Uterus (tissue), 2 donors: ENCODE measurements at regions not wholly inside any gene's neighbourhood (a gene's known extent, or its start where the extent isn't known, plus 50 kb on each side); places are given as distances from the start of the nearest gene placed in this dataset.

Experiments used
- POLR2A ChIP-seq, 2 donors: fragments of 450-650 bp; IDR thresholded peaks; one replicate each; pipeline ENCODE4 v1.6.1; 2016; ENCODE audit warnings: antibody characterized with exemption in 2 of 2, mild to moderate bottlenecking in 1 of 2, moderate library complexity in 1 of 2
- TF ChIP-seq, protein P1 (sequence below), 4 experiments: fragments of 200-600 bp in 2 of 4; fragments of 450-650 bp in 2 of 4; sonication (generic) in 2 of 4; IDR thresholded peaks; one replicate each; pipeline ENCODE4 v1.5.1; 2016 to 2019; ENCODE audit warnings: antibody characterized with exemption in 4 of 4, mild to moderate bottlenecking in 2 of 4, moderate library complexity in 1 of 4

DNA sequence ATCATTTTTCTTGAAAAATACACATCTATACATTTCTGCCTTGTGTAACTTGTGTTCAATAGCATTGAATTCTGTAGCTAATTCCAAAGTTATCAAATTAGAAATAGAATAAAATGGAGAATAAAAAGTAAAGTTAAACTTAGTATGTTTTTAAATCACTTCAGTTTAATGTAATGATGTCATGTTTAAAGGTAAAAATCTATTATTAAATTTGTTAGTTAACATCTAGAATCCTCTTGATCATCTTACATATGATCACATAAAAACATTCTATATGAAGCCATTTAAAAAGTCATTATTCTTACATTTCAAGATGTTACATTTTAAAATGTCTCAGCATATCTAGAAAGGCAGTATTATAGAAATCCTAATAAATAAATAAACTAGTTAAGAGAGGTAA lies 1163.2 kb downstream of the PLA2G4A start:
- no peak for TF ChIP-seq POLR2A (IDR thresholded peaks at IDR 0.05)
- TF ChIP-seq, protein P1, sequence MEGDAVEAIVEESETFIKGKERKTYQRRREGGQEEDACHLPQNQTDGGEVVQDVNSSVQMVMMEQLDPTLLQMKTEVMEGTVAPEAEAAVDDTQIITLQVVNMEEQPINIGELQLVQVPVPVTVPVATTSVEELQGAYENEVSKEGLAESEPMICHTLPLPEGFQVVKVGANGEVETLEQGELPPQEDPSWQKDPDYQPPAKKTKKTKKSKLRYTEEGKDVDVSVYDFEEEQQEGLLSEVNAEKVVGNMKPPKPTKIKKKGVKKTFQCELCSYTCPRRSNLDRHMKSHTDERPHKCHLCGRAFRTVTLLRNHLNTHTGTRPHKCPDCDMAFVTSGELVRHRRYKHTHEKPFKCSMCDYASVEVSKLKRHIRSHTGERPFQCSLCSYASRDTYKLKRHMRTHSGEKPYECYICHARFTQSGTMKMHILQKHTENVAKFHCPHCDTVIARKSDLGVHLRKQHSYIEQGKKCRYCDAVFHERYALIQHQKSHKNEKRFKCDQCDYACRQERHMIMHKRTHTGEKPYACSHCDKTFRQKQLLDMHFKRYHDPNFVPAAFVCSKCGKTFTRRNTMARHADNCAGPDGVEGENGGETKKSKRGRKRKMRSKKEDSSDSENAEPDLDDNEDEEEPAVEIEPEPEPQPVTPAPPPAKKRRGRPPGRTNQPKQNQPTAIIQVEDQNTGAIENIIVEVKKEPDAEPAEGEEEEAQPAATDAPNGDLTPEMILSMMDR (IDR thresholded peaks at IDR 0.05), result no peak
